ENCODE measurements at regions not wholly inside any gene's neighbourhood (a gene's known extent, or its start where the extent isn't known, plus 50 kb on each side); places are given as distances from the start of the nearest gene placed in this dataset.

DNA sequence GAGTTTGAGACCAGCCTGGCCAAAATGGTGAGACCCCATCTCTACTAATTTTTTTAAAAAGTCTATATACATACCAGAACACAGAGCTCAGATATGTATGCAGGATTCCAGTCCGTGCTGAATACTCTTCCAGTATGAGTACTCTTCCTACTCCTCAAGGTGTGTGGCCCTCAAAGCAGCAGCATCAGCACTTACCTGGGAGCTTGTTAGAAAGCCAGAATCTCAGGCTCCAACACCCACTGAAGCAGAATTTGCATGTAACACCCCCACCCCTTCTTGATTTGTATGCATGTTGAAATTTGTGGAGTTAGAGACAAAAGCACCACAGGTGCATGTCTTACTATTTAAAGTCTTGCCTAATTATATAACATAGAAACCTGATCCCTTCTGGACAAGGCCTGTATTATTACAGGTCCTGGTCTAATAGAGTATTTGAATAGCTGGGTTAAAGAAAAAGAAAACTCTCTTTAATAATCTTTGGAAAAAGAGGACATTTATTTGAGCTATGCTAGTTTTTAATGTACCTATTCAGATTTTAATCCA, 50.3 kb upstream of the NFE2L2 start:
- TF ChIP-seq, protein P1, sequence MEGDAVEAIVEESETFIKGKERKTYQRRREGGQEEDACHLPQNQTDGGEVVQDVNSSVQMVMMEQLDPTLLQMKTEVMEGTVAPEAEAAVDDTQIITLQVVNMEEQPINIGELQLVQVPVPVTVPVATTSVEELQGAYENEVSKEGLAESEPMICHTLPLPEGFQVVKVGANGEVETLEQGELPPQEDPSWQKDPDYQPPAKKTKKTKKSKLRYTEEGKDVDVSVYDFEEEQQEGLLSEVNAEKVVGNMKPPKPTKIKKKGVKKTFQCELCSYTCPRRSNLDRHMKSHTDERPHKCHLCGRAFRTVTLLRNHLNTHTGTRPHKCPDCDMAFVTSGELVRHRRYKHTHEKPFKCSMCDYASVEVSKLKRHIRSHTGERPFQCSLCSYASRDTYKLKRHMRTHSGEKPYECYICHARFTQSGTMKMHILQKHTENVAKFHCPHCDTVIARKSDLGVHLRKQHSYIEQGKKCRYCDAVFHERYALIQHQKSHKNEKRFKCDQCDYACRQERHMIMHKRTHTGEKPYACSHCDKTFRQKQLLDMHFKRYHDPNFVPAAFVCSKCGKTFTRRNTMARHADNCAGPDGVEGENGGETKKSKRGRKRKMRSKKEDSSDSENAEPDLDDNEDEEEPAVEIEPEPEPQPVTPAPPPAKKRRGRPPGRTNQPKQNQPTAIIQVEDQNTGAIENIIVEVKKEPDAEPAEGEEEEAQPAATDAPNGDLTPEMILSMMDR (IDR thresholded peaks at IDR 0.05): no peak
- no peak for TF ChIP-seq EP300 (IDR thresholded peaks at IDR 0.05)
